ENCODE measurements at regions not wholly inside any gene's neighbourhood (a gene's known extent, or its start where the extent isn't known, plus 50 kb on each side); places are given as distances from the start of the nearest gene placed in this dataset.
"Not testable (repeated sequence)": the region's sequence is repeated elsewhere in the genome, so short reads cannot be mapped to it uniquely, and the experiment has no call there.

DNA sequence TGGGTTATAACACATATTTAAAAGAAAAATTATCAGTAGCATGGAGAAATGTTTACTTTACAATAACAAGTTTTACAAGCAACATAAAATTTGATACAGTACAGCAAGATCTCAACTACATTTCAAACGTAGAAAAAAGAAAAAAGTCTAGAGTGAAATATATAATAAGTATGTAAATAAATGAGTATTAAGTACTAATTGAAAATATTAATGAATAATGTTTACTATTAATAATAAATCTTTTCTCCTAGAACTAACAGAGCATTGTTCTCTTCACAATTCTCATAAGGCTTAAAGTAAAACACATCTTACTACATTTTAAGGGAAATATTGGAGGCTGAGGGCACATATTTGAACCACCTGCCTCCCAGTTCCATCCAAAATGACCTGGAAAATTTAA is 72.1 kb downstream of the TMEM212 start:
- no peak overlapping the region for H3K4me3 ChIP-seq (ENCODE audit: low read depth, poor library complexity, severe bottlenecking)
- 69 to 71% methylated on average over 1 of the region's 1 CpG for WGBS, 2 donors
- no peak for DNase-seq (ENCODE audit: low spot score in 2 of 2)
- no peak for TF ChIP-seq POLR2A (IDR thresholded peaks at IDR 0.05)
- TF ChIP-seq, protein P1, sequence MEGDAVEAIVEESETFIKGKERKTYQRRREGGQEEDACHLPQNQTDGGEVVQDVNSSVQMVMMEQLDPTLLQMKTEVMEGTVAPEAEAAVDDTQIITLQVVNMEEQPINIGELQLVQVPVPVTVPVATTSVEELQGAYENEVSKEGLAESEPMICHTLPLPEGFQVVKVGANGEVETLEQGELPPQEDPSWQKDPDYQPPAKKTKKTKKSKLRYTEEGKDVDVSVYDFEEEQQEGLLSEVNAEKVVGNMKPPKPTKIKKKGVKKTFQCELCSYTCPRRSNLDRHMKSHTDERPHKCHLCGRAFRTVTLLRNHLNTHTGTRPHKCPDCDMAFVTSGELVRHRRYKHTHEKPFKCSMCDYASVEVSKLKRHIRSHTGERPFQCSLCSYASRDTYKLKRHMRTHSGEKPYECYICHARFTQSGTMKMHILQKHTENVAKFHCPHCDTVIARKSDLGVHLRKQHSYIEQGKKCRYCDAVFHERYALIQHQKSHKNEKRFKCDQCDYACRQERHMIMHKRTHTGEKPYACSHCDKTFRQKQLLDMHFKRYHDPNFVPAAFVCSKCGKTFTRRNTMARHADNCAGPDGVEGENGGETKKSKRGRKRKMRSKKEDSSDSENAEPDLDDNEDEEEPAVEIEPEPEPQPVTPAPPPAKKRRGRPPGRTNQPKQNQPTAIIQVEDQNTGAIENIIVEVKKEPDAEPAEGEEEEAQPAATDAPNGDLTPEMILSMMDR (IDR thresholded peaks at IDR 0.05) = no peak
- intact Hi-C loops (cut with DNase I; ENCODE audit: low total_unique reads) = no loop called here

DNA sequence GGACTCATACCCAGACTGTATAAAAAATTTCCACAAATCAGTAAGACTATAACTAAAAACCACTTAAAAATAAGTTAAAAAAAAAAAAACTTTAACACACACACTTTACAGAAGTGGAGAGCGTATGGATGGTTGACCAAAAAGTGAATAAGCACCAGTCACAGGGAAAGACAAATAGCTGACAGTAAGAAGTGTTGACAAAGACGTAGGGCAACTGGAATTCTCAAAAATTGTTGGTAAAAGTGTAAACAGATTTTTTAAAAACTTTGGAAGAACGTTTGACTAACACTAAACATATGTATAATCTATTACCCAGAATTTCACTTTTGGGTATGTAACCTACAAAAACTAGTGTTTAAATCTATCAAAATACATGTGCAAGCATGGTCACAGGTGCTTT is 73.7 kb downstream of the TMEM212 start:
- no peak overlapping the region for H3K4me3 ChIP-seq (ENCODE audit: low read depth, poor library complexity, severe bottlenecking)
- intact Hi-C loops (cut with DNase I; ENCODE audit: low total_unique reads) = no loop called here
- DNase-seq (ENCODE audit: low spot score in 2 of 2) = no peak
- TF ChIP-seq POLR2A (IDR thresholded peaks at IDR 0.05) = no peak
- TF ChIP-seq, protein P1 (IDR thresholded peaks at IDR 0.05) = no peak
- WGBS, 2 donors = 84 to 86% methylated on average over 3 of the region's 3 CpGs

DNA sequence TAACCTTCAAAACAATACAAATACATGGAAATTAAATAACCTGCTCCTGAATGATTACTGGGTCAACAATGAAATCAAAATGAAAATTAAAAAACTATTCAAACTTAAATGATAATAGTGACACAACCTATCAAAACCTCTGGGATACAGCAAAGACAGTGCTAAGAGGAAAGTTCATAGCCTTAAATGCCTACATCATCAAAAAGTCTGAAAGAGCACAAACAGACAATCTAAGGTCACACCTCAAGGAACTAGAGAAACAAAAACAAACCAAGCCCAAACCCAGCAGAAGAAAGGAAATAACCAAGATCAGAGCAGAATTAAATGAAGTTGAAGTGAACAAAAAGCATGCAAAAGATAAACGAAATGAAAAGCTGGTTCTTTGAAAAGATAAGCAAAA is 79.5 kb downstream of the TMEM212 start:
- intact Hi-C loops (cut with DNase I; ENCODE audit: low total_unique reads); H3K4me3 ChIP-seq (ENCODE audit: low read depth, poor library complexity, severe bottlenecking); DNase-seq (ENCODE audit: low spot score in 2 of 2): not testable (repeated sequence)
- 77 to 83% methylated on average over 1 of the region's 1 CpG for WGBS, 2 donors

DNA sequence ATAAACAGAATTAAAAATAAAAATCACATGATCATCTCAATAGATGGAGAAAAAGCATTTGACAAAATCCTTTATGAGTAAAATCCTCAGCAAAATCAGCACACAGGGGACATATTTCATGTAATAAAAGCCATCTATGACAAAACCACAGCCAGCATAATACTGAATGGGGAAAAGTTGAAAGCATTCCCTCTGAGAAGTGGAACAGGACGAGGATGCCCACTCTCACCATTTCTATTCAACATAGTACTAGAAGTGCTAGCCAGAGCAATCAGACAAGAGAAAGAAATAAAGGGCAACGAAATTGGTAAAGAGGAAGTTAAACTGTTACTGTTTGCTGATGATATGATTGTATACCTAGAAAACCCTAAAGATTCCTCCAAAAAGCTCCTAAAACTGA is 80.5 kb downstream of the TMEM212 start:
- DNase-seq (ENCODE audit: low spot score in 2 of 2); intact Hi-C loops (cut with DNase I; ENCODE audit: low total_unique reads); H3K4me3 ChIP-seq (ENCODE audit: low read depth, poor library complexity, severe bottlenecking): not testable (repeated sequence)
- WGBS, 2 donors = 80 to 91% methylated on average over 2 of the region's 2 CpGs

DNA sequence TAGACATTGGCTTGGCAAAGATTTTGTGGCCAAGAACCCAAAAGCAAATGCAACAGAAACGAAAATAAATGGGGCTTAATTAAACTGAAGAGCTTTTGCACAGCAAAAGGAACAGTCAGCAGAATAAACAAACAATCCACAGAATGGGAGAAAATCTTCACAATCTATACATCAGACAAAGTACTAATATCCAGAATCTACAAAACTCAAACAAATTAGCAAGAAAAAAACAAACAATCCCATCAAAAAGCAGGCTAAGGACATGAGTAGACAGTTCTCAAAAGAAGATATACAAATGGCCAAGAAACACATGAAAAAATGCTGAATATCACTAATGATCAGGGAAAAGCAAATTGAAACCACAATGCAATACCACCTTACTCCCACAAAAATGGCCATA is 81.7 kb downstream of the TMEM212 start:
- DNase-seq (ENCODE audit: low spot score in 2 of 2); H3K4me3 ChIP-seq (ENCODE audit: low read depth, poor library complexity, severe bottlenecking); intact Hi-C loops (cut with DNase I; ENCODE audit: low total_unique reads): not testable (repeated sequence)
- 76 to 77% methylated on average over 1 of the region's 1 CpG for WGBS, 2 donors

DNA sequence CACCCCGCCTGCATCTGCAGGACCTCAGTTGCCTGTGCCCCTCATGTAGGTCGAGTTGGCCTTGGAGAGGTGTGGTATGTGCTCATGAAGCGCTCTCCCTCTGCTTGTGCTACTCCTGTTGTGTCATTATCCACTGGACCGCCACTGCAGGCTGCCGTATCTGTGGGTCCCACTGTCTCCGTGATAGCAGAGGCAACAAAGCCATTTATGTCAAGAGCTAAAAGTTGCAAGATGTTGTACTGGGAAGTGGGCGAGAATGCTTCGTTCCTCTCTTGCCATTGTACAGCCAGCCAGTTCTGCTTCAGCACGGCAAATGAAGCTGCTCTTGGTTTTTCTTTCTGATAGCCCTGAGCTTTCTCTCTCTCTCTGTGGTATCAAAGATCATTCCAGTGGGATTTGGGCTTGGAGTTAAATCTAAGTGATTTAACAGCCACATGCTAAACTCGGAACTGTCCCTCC is 89.0 kb downstream of the TMEM212 start:
- TF ChIP-seq POLR2A (IDR thresholded peaks at IDR 0.05) = no peak
- TF ChIP-seq, protein P1 (IDR thresholded peaks at IDR 0.05) = no peak
- H3K4me3 ChIP-seq (ENCODE audit: low read depth, poor library complexity, severe bottlenecking) = no peak overlapping the region
- 80% methylated on average over 10 of the region's 10 CpGs for WGBS, 2 donors
- intact Hi-C loops (cut with DNase I; ENCODE audit: low total_unique reads) = no loop called here
- no peak for DNase-seq (ENCODE audit: low spot score in 2 of 2)

DNA sequence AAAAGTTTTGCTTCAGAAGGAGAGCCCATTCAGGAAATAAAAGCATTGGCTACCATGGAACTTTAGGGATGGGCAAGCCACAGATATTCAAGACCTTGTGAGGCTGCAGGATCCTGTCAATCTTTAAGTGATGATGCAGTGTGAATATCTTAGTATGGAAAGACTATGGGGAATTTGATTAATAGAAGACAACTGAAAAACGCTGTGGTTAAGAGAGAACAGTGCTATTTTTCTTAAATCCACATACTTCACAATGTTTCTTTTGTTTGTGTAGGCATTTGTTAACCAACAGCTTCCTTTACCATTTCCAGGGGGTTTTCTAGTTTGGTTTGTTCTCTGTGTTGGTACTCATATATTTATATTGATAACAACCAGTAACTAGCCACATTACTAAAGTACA is 90.3 kb downstream of the TMEM212 start:
- DNase-seq (ENCODE audit: low spot score in 2 of 2) = no peak
- intact Hi-C loops (cut with DNase I; ENCODE audit: low total_unique reads) = no loop called here
- TF ChIP-seq POLR2A (IDR thresholded peaks at IDR 0.05) = no peak
- TF ChIP-seq, protein P1 (IDR thresholded peaks at IDR 0.05) = no peak
- no peak overlapping the region for H3K4me3 ChIP-seq (ENCODE audit: low read depth, poor library complexity, severe bottlenecking)
- WGBS, 2 donors = 85 to 94% methylated on average over 1 of the region's 1 CpG

Data from lower leg skin (tissue), 4 donors.